ENCODE measurements at regions not wholly inside any gene's neighbourhood (a gene's known extent, or its start where the extent isn't known, plus 50 kb on each side); places are given as distances from the start of the nearest gene placed in this dataset.

DNA sequence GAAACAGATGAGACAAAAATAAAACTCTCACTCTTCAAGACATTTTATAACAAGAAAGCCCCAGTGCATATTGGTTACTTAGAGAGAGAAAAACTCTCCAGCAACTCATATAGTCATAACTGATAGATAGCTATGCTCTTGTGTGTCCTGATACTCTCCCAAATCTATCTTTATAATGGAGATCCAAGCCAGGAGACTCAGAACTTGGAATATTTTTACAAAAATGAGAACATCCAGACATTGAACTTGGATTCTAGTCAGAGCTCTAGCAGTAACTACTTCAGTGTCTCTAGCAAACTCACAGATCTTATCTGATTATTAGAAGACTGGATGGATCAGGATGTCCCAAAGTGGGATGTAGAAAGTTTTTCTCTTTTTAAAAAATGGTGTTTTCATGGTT lies 412.7 kb upstream of the BRINP1 start:
- no peak for TF ChIP-seq SRF (IDR thresholded peaks at IDR 0.05; ENCODE audit: low read depth)
- TF ChIP-seq, protein P1, sequence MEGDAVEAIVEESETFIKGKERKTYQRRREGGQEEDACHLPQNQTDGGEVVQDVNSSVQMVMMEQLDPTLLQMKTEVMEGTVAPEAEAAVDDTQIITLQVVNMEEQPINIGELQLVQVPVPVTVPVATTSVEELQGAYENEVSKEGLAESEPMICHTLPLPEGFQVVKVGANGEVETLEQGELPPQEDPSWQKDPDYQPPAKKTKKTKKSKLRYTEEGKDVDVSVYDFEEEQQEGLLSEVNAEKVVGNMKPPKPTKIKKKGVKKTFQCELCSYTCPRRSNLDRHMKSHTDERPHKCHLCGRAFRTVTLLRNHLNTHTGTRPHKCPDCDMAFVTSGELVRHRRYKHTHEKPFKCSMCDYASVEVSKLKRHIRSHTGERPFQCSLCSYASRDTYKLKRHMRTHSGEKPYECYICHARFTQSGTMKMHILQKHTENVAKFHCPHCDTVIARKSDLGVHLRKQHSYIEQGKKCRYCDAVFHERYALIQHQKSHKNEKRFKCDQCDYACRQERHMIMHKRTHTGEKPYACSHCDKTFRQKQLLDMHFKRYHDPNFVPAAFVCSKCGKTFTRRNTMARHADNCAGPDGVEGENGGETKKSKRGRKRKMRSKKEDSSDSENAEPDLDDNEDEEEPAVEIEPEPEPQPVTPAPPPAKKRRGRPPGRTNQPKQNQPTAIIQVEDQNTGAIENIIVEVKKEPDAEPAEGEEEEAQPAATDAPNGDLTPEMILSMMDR (IDR thresholded peaks at IDR 0.05 in 2 of 3, conservative IDR thresholded peaks at IDR 0.05 in 1 of 3; ENCODE audit: borderline replicate concordance in 1 of 3, insufficient read depth in 1 of 3, low read depth in 2 of 3, low read length in 2 of 3): no peak
- TF ChIP-seq EGR1 (IDR thresholded peaks at IDR 0.05; ENCODE audit: low read depth): no peak
- TF ChIP-seq POLR2A (IDR thresholded peaks at IDR 0.05; ENCODE audit: borderline replicate concordance, extremely low read depth, insufficient read depth, insufficient read length): no peak
- TF ChIP-seq FOSL1 (IDR thresholded peaks at IDR 0.05; ENCODE audit: low read depth): no peak
- no peak for TF ChIP-seq POLR2AphosphoS5 (IDR thresholded peaks at IDR 0.05; ENCODE audit: low read depth, low read length)
- TF ChIP-seq, protein P2, sequence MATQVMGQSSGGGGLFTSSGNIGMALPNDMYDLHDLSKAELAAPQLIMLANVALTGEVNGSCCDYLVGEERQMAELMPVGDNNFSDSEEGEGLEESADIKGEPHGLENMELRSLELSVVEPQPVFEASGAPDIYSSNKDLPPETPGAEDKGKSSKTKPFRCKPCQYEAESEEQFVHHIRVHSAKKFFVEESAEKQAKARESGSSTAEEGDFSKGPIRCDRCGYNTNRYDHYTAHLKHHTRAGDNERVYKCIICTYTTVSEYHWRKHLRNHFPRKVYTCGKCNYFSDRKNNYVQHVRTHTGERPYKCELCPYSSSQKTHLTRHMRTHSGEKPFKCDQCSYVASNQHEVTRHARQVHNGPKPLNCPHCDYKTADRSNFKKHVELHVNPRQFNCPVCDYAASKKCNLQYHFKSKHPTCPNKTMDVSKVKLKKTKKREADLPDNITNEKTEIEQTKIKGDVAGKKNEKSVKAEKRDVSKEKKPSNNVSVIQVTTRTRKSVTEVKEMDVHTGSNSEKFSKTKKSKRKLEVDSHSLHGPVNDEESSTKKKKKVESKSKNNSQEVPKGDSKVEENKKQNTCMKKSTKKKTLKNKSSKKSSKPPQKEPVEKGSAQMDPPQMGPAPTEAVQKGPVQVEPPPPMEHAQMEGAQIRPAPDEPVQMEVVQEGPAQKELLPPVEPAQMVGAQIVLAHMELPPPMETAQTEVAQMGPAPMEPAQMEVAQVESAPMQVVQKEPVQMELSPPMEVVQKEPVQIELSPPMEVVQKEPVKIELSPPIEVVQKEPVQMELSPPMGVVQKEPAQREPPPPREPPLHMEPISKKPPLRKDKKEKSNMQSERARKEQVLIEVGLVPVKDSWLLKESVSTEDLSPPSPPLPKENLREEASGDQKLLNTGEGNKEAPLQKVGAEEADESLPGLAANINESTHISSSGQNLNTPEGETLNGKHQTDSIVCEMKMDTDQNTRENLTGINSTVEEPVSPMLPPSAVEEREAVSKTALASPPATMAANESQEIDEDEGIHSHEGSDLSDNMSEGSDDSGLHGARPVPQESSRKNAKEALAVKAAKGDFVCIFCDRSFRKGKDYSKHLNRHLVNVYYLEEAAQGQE (IDR thresholded peaks at IDR 0.05; ENCODE audit: low read depth): no peak
- no peak for TF ChIP-seq YY1 (IDR thresholded peaks at IDR 0.05; ENCODE audit: extremely low read depth, insufficient replicate concordance, low read depth, low read length)
- no peak for TF ChIP-seq EZH2 (IDR thresholded peaks at IDR 0.05)
- no peak for TF ChIP-seq SP1 (IDR thresholded peaks at IDR 0.05; ENCODE audit: low read depth)
- TF ChIP-seq, protein P3, sequence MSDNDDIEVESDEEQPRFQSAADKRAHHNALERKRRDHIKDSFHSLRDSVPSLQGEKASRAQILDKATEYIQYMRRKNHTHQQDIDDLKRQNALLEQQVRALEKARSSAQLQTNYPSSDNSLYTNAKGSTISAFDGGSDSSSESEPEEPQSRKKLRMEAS (IDR thresholded peaks at IDR 0.05): no peak
- TF ChIP-seq CBX3 (IDR thresholded peaks at IDR 0.05; ENCODE audit: low read depth): no peak
- TF ChIP-seq ZFX (IDR thresholded peaks at IDR 0.05): no peak
- no peak for TF ChIP-seq ZNF274 (IDR thresholded peaks at IDR 0.05; ENCODE audit: low read depth, low read length)

All from HCT116 (cell line).